GM18868 (cell line): ENCODE measurements at regions not wholly inside any gene's neighbourhood (a gene's known extent, or its start where the extent isn't known, plus 50 kb on each side); places are given as distances from the start of the nearest gene placed in this dataset.
"Not testable (repeated sequence)": the region's sequence is repeated elsewhere in the genome, so short reads cannot be mapped to it uniquely, and the experiment has no call there.

Experiments
- ATAC-seq: cut with Tn5 transposase; IDR thresholded peaks from one replicate; pipeline ENCODE4 v1.9.1; 2021; ENCODE audit warnings: mild to moderate bottlenecking, moderate library complexity; ENCODE audit not compliant: unreplicated experiment

DNA sequence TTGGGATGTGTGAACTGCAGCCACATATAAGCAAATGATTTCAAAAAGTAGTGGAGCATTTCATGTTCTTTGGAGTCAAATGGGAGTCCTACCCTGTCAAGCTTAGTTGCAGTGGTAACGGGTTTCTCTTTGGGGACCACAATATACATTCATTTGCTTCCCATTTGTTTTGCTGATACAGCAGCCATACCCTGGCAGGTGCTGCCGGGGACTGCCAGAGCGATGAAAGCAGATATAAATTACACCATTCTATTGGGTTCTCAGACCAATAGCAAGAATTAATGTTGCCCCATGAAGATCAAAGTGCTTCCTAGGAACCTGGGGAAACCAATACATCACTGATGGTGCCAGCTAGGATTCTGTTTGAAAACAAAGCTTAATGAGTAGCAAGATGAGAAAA, 1621.5 kb upstream of the FLRT2 start:
- no peak for ATAC-seq

DNA sequence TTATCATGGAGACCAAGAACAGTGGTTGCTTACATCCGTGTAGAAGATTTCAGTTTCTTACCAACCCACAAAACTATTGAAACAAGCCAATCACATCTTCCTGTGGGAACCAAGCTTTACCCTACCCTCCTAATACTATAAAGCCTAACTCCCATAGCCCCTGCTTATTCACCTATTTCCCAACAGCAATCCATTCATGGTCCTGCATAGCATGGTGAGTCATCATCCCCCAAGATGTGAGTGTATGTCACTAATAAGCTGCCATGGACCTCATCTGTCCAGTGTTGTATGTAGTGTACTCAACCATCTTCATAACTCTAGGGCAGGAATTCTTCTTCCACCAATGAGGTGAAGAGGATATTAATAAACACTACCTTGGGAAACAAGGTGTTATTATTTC, 1620.4 kb upstream of the FLRT2 start:
- no peak for ATAC-seq

DNA sequence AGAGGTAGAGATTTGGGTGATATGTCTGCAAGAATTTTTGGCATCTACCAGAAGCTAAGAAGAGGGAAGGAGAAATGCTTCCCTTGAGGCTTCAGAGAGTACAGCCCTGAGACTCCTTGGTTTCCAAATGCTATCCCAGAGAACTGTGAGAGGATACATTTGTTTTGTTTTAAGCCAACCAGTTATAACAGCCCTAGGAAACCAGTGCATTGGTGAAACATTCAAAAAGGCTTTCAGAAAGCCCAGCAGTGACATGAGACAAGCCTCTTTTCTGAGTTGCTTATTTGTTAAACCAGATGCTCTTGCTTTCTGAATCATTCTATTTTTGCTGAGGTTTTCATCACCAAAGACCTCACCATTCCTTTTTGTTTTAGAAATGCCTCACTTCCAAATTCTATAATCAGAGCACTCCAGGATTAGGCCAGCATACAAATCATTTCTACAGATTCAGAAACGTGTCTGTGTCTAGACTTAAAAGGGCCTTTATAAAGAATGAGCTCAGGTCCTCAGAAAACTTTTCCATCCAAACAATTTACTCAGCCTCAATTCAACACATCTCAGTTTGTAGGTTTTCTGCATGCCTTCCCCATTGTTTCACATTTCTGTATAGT, 1617.8 kb upstream of the FLRT2 start:
- no peak for ATAC-seq

DNA sequence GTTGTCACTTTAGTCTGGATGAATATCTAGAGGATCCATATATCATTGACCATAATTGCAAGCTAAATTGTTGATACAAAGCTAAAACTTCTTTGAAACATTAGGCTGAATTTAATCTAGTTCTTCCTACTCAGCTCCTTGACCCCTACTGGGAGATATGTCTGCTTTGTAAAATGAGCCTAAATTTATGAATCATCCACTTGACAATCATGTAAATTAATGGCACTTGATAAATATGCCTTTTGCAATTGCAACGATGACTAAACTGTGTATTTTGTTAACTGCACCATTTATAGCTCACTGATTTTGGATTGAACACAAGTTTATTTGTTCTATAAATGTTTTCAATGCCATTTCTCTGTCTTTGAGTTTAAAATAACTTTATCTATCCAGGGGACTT, 1616.5 kb upstream of the FLRT2 start:
- no peak for ATAC-seq

DNA sequence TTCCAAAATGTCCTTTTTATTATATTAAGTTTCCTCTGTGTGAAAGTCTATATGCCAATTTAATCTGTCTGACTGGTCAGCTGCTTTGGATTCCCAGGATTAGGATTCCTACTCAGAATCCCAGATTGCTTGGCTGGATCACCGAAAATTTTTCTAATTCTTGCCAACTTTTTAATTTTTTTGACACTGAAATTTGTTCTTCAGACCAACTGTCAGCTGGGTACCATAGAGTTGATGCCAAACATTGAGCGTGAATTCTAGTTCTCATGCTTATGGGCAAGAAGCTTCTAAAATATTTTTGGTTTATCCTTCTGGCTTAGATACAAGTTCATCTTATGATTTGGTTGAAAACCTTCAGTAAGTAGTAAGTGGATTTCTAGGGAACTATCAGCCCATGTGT, 1611.4 kb upstream of the FLRT2 start:
- ATAC-seq = no peak

DNA sequence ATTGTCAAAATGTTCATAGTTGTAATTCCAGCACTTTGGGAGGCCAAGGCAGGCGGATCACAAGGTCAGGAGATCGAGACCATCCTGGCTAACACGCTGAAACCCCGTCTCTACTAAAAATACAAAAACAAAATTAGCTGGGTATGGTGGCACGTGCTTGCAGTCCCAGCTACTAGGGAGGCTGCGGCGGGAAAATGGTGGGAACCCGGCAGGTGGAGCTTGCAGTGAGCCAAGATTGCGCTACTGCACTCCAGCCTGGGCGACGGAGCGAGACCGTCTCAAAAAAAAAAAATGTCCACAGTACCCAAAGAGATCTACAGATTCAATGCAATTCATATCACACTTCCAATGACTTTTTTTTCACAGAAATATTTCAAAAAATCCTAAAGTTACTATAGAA, 1610.3 kb upstream of the FLRT2 start:
- not testable (repeated sequence) for ATAC-seq

DNA sequence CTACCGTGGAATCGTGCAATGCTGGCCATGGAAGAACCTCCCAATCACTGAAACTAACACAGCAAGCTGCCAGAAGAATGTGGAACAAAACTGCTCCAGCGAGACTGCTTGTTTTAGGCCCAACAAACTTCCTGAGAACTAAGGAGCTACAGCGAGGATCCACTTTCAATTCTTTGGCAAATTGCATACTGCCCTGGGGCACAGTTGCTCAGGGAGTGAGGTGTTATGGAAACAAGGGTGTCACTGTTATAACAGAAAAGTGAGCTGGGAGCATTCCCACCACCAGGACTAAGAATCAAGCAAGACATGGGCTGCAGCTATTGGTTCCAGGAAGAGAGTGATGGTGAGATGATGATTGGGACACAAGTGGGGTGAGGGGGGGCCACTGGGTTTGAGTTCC, 1606.1 kb upstream of the FLRT2 start:
- ATAC-seq = no peak

DNA sequence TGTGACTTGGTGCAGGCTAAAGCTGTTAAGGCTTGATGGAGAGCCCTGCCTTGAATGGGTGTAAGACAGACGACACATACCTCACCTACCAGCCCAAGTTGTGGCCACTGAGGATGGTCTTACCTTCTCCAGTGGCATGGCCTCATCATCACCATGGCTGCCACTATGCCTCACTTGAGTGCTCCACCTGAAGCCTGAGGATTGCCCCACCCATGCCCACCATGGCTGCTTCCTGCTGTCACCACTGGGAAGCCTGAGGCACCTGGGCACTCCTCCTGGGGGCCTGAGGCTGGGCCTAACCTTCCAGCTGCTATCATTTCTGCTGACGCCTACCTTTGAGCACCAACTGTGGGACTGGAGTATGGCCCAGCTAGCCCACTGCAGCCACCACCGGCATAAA, 1605.7 kb upstream of the FLRT2 start:
- ATAC-seq = no peak

DNA sequence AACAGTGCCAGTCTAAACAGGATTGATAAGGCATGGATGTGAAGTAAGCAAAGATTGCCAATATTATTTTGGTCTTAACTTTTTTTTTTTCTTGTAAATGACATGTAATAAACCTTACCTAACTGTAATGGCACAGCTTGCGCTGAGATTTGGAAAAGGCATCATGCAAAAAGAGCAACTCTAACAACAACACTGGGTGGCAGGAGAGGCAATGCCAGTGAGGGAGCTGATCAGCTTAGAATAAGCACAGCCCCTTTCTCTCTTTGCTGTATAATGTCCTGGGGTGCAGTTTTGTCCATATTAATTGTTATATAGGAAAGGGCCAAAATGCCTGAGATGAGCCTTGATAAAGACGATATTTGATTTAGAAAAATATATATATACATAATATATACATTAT, 1589.7 kb upstream of the FLRT2 start:
- no peak for ATAC-seq

DNA sequence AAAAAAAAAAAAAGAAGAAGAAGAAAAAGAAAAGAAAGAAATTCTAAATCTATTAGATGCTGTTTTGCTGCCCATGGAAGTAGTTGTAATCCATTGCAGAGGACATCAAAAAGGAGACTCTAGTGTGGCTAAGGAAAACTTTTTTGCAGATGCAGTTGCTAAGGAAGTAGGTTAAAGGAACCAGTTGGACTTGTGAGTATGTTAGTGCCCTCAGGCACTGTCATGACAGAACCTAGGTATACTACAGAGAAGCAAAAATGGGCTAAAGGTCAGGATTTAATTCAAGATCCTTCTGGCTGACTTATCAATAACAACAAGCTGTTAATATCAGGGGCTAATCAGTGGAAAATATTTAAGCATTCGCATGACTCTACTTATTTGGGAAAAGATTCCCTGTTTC, 1571.6 kb upstream of the FLRT2 start:
- no peak for ATAC-seq

DNA sequence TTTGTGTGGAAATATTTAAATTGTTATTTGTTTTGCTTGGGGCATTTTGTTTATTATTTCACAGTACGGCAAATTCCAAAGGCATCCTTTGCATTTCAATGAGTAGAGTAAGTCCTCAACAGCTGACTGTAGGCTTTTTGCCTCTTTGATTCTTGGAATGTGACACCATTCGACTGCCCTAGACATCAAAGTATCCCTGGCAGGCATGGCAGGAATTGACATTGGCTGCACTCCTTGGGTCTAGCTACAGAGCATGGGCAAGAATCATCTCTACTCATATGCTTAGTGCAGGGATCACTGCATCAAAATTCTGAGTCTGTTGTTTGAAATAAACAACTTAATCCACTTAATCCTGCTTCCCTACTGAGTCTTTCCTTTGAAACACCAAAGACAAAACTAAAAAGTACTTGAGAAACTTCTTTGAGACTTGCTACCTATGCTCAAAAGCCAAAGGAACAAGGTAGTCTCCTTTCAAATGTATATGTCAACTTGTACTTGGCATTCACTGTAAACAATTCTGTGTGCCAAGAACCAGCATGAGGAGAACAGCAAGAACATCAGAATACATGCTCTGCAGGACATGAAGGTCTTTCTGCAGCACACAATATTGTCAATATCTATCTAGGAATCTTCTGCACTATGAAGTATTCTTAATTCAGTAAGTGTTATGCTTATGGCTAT, 1569.0 kb upstream of the FLRT2 start:
- ATAC-seq = no peak

DNA sequence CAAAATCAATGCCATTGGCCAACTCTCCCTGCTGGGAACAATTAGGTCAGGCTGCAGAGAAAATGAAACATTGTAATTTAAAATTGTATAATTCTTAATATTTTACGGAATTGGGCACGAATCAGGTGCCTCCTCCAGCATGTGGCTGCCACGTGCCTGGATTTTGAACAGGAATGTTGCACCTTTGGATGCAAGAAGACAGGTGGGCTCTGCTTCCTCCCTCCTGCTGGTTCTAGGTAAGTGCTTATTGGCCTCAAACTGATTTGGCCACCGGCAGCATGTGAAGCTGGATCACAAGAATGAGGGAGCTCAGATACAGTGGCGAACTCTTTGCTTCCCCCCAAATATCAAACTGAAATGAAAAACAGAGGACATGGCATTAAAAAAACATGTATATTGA, 1559.9 kb upstream of the FLRT2 start:
- ATAC-seq = no peak

DNA sequence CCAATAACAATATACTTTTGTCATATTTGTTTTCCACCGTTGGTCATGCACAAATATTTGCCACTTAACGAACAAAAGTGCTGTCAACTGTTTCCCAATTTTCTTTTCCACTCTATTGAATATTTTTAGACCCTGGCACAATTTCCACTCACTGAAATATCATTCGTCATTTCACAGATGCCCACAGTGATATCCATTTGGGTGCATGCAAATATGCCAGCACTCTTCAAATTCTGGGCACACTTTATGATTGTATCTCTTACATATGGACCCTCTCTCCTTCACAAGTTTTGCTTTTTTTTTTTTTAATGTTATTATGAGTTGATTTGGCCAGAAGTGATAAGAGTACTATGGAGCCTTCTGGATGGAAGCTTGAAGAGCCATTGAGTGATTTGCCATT, 1557.3 kb upstream of the FLRT2 start:
- ATAC-seq = no peak

DNA sequence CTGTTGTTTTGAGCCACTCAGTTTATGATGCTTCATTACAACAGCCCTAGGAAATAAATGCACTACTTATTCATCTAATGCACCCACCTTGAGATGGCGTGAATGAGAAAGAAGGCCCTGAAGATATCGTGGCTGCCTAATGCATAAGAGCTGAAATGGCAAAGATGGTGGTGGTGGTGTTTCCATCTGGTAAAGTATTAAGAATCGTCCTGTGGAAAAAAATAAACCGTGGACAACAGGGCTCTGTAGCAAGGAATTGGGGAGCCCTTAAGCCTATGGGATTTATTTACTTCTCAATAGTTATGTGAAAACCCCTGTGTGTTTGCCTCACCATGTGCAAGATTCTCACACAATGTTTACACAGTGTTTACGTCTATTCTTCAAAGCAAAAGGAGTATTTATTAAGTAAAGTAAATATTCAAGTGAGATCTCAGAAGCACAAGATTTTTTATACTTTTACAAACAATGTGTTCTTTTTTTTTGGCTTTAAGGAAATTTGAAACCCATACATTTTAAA, 1555.2 kb upstream of the FLRT2 start:
- no peak for ATAC-seq

DNA sequence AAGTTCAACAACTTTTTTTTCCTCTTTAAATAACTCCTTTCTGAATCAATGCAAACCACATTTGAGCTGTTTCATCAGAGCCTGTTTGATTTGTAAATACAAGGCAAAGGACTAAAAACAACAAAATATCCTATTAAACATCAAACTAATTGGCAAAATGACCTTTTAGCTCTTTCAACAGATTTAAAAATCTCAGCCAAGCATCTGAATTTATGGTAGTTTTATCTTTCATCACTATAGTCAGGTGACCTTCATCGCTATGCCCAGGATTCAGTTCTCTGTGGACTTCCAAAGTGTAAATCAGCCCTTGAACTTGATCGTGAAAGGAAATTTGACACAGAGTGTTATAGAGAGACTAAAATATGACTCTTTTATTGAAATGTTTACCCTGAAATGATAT, 1554.5 kb upstream of the FLRT2 start:
- no peak for ATAC-seq

DNA sequence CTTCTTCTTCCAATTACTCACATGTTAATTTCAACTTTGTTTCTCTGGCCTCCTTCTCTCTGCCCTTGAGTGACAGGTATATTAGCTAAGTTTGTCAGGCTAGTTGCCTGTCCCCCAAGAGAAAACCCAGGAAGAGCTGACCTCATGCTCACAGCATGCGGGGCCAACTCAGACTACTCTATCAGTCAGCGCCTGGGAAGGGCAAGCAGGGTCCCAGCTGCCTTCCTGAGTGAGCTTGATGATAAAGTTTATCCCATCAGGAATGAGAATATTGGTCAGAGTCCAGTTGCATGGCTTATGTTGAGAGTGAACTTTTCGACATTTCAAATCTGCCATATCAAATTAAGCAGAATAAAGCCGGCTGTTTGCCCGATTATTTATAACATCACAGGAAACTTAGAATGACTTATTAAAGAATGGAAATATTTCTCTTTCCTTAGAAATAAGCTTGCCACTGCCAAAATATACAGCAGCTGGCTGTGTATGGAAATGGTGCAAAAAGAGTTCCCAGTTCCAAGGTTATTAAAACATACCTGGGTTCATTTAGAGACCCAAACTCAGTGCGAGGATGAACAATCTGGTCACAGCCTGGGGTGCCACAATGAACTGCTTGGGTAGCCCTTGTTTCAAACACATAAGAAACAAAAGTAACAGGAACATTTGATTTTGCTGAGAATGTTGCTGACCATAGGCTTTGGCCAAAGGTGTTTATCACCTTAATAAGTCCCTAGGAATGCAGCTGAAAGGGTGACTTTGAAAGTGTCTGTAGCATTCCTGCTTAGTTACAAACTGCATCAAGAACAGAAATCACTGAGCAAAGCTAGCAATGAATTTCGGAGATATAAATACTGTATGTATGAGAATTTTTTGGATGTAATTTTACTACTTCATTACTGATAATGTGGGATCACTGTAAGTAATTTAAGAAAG, 1553.8 kb upstream of the FLRT2 start:
- ATAC-seq = no peak

DNA sequence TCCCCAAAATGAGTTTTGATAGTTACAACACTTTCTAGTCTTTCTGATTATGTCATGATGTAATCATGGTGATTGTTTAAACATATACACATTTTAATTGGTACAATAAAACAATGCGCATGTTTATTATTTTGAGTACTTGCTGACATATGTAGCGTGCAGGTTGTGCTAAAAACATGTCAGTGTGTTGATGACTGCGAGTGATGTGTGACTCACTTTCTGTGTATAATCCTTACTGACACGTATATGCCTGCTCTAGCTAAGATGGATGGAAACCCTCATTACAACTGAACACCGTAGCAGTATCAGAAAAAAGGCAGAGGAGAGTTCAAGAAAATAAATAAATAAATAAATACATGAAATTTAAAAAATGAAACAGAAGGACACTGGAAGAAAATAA, 1552.4 kb upstream of the FLRT2 start:
- ATAC-seq = no peak

DNA sequence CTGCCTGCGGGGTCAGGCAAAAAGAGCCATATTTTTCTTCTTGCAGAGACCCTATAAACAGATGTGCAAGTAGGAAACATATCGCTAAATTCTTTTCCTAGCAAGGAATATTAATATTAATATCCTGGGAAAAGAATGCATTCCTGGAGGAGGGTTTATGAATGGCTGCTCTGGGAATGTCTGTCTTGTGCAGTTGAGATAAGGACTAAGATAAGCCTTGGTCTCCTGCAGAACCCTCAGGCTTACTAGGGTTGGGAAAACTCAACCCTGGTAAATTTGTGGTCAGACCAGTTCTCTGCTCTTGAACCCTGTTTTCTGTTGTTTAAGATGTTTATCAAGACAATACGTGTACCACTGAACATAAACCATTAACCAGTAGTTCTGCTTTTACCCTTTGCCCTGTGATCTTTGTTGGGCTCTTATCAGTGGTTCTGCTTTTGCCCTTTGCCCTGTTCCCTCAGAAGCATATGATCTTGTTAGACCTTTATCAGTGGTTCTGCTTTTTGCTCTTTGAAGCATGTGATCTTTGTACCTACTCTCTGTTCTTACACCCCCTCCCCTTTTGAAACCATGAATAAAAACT, 1548.2 kb upstream of the FLRT2 start:
- not testable (repeated sequence) for ATAC-seq

DNA sequence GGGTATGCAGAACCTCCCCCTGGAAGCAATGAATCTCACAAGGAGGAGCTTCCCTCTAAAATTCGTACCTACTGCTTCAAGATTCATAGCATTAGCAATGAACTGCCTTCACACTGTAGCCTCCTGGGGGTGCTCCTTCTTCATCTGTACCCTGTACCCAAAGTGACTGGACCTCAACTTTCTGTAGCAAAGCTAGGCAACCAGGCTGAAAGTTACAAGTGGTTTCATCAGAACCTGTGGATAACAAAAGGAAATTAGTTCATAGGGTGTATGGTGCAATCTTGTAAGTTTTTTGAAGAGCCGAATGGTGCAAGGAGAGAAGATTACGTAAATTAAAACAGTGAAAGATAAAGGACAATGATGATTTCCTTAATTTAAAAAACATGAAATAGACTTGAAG, 1541.7 kb upstream of the FLRT2 start:
- no peak for ATAC-seq

DNA sequence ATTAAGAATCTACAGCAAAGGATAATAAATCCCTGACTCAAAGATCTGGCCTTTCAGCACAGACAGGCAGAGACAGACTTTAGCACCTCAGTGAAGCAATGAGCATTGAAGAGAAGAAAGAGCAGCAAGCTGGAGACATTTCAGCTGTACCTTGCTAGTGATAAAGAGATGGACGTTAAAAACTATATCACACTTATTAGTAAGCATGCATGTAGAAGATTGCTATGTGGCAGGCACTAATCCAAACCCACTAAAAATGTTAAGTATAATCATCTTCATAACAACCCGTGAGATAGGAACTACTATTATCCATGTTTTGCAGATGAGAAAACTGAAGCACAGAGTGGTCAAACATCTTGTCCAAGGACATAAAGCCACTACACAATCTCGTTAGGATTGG, 1538.3 kb upstream of the FLRT2 start:
- ATAC-seq = no peak

DNA sequence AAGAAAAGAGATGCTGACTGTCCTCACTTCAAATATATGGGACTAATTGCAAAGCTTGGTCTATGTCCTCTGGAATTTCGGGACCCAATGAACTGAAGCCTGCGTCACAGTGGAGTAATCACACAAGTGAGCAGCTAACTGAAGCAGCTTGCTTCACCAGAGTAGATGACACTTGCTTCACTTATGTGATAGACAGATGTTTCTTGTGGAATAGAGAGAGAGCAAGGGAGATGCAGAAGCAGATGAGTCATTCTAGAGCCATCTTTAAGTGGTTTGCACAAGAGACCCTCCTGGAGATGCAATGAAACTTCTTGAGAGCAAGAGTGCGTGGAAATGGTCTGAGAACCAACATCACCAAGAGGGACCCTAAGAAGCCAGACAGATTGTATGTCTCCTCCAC, 1537.1 kb upstream of the FLRT2 start:
- no peak for ATAC-seq
